ENCODE measurements at regions not wholly inside any gene's neighbourhood (a gene's known extent, or its start where the extent isn't known, plus 50 kb on each side); places are given as distances from the start of the nearest gene placed in this dataset.

DNA sequence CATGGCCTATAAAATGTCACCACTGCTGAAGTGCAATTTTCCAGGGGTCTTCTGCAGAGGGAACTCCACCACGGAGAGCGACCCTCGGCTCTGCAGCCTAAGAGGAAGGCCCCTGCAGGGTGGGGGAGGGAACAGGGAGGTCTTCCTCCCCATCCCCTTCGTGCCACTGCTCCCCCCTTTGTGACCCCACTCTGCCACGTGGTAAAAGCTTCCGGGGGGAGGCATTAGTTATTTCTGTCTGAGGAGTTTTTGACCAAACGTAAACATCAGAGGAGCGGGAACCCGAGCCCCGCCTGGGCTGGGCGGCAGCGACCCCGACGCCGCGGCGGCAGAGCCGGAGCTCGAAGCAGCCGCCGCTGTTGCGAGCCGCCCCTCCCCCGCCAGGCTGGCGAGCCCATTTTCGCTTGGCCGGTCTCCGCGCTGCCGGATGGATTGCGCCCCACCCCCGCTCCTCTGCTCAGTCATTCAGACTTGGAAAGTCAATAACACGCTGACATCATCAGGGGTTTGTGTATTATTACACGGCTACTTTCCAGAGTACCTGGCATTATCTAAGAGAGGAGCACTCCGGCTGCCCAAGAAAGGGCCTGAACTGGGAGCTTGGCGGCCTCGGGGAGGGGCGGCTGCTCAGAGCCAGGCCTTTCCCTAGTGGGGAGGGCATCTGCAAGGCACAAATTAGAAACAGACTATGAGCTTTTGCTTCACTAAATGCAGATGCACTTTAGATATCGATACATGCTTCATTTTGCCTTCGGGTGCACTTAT, 162.5 kb upstream of the TBL1XR1 start:
- TF ChIP-seq, protein P1, sequence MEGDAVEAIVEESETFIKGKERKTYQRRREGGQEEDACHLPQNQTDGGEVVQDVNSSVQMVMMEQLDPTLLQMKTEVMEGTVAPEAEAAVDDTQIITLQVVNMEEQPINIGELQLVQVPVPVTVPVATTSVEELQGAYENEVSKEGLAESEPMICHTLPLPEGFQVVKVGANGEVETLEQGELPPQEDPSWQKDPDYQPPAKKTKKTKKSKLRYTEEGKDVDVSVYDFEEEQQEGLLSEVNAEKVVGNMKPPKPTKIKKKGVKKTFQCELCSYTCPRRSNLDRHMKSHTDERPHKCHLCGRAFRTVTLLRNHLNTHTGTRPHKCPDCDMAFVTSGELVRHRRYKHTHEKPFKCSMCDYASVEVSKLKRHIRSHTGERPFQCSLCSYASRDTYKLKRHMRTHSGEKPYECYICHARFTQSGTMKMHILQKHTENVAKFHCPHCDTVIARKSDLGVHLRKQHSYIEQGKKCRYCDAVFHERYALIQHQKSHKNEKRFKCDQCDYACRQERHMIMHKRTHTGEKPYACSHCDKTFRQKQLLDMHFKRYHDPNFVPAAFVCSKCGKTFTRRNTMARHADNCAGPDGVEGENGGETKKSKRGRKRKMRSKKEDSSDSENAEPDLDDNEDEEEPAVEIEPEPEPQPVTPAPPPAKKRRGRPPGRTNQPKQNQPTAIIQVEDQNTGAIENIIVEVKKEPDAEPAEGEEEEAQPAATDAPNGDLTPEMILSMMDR (IDR thresholded peaks at IDR 0.05), result peak in 2 of 6 experiments; percentile 21 to 25
- peak in 1 of 2 donors; percentile 38 for TF ChIP-seq POLR2A (IDR thresholded peaks at IDR 0.05)

All from thyroid gland (tissue), 4 donors.